ENCODE measurements at regions not wholly inside any gene's neighbourhood (a gene's known extent, or its start where the extent isn't known, plus 50 kb on each side); places are given as distances from the start of the nearest gene placed in this dataset.

- ChIA-PET CTCF (no interaction called here), POLR2A (no interaction called here)
- ATAC-seq (no peak), DNase-seq (no peak)
- TF ChIP-seq CTCF (IDR thresholded peaks at IDR 0.05): no peak
- no peak overlapping the region for H3K27ac Mint-ChIP-seq
- intact Hi-C loops (cut with micrococcal nuclease): no loop called here
- H3K4me3 Mint-ChIP-seq: no peak overlapping the region
- peaks cover 3% of the 10 kb centered on the region for H3K9me3 Mint-ChIP-seq
- H3K4me1 Mint-ChIP-seq (ENCODE audit: low read depth): no peaks in the 10 kb centered on the region
- H3K27me3 Mint-ChIP-seq: peaks cover 2% of the 10 kb centered on the region
- no peaks in the 10 kb centered on the region for H3K36me3 Mint-ChIP-seq (ENCODE audit: low read depth)
Observed at GRCh38 chr7:35747611-35748010, 52.7 kb upstream of the HERPUD2 start.

- DNase-seq: no peak
Observed at GRCh38 chr7:35748371-35748770, 52.5 kb upstream of the SEPTIN7 start.

GRCh38 chr7:35749556-35749955 lies 51.3 kb upstream of the SEPTIN7 start:
- H3K4me1 Mint-ChIP-seq (ENCODE audit: low read depth): no peaks in the 10 kb centered on the region
- intact Hi-C loops (cut with micrococcal nuclease): no loop called here
- DNase-seq: no peak
- ATAC-seq: no peak
- no peaks in the 10 kb centered on the region for H3K36me3 Mint-ChIP-seq (ENCODE audit: low read depth)
- H3K27me3 Mint-ChIP-seq: peaks cover 2% of the 10 kb centered on the region
- no peak for TF ChIP-seq CTCF (IDR thresholded peaks at IDR 0.05)
- POLR2A ChIA-PET: interaction anchor here (0.9 kb wide), 1 partner anchor 54 kb away, joined by 4 read pairs; the partner anchor contains the start of gene HERPUD2
- no peaks in the 10 kb centered on the region for H3K9me3 Mint-ChIP-seq
- CTCF ChIA-PET: no interaction called here
- H3K4me3 Mint-ChIP-seq: no peak overlapping the region
- no peak overlapping the region for H3K27ac Mint-ChIP-seq

More at GRCh38 chr7:35748371-35748770, 52.5 kb upstream of the SEPTIN7 start:
- no peaks in the 10 kb centered on the region for H3K4me1 Mint-ChIP-seq (ENCODE audit: low read depth)
- H3K9me3 Mint-ChIP-seq: peaks cover 3% of the 10 kb centered on the region
- TF ChIP-seq CTCF (IDR thresholded peaks at IDR 0.05): no peak
- H3K4me3 Mint-ChIP-seq: no peak overlapping the region
- H3K36me3 Mint-ChIP-seq (ENCODE audit: low read depth): no peaks in the 10 kb centered on the region
- POLR2A ChIA-PET: no interaction called here
- intact Hi-C loops (cut with micrococcal nuclease): no loop called here
- CTCF ChIA-PET: no interaction called here
- H3K27me3 Mint-ChIP-seq: peaks cover 2% of the 10 kb centered on the region
- H3K27ac Mint-ChIP-seq: no peak overlapping the region
- ATAC-seq: no peak
